Esophagus squamous epithelium (tissue), 5 donors: ENCODE measurements at regions not wholly inside any gene's neighbourhood (a gene's known extent, or its start where the extent isn't known, plus 50 kb on each side); places are given as distances from the start of the nearest gene placed in this dataset.

Experiments used
- DNase-seq: peaks from one replicate; lab custom pipeline; 2025; lab: John Stamatoyannopoulos, UW
- H3K27ac ChIP-seq, 4 donors: fragments of 200-600 bp; sonication (generic); one replicate each; pipeline ENCODE4 v1.5.1; 2016 to 2019; ENCODE audit warnings: mild to moderate bottlenecking in 1 of 4
- H3K27me3 ChIP-seq, 4 donors: fragments of 200-600 bp; sonication (generic); 1 replicate in 3 of 4; 2 replicates in 1 of 4; pipeline versions ENCODE4 v1.5.1 to v1.6.0; 2017 to 2021; ENCODE audit warnings: antibody characterized with exemption in 1 of 4
- H3K36me3 ChIP-seq, 3 donors: fragments of 200-600 bp; sonication (generic); one replicate each; pipeline ENCODE4 v1.5.1; 2016 to 2019
- H3K4me1 ChIP-seq, 3 donors: fragments of 200-600 bp; sonication (generic); one replicate each; pipeline ENCODE4 v1.5.1; 2017 to 2019
- H3K4me3 ChIP-seq, 4 donors: fragments of 200-600 bp; sonication (generic); 1 replicate in 3 of 4; 2 replicates in 1 of 4; pipeline ENCODE4 v1.5.1; 2016 to 2019; ENCODE audit warnings: mild to moderate bottlenecking in 2 of 4, moderate library complexity in 1 of 4
- H3K9me3 ChIP-seq, 3 donors: fragments of 200-600 bp; sonication (generic); one replicate each; pipeline ENCODE4 v1.5.1; 2016 to 2019
- CTCF ChIP-seq, 6 experiments: fragments of 450-650 bp in 4 of 6; fragments of 200-600 bp in 2 of 6; sonication (generic) in 2 of 6; IDR thresholded peaks; one replicate each; pipeline ENCODE4 v1.5.1; 2016 to 2019; ENCODE audit warnings: antibody characterized with exemption in 6 of 6, mild to moderate bottlenecking in 4 of 6, moderate library complexity in 4 of 6
- POLR2A ChIP-seq, 4 donors: fragments of 450-650 bp; IDR thresholded peaks; one replicate each; pipeline ENCODE4 v1.6.1; 2017; ENCODE audit warnings: antibody characterized with exemption in 4 of 4, mild to moderate bottlenecking in 4 of 4, moderate library complexity in 3 of 4
- WGBS, 2 donors: methylation state at CpG; one replicate each; pipeline ENCODE4 v1.1.5; 2018; 5-methylcytosine and 5-hydroxymethylcytosine counted together
- intact Hi-C: fragments of 100-400 bp; cut with DNase I; formaldehyde crosslinking; loops from one replicate; pipeline ENCODE4 v1.15.0; 2022
- donor health status: DM: yes; HTN: yes; CAD: no.

GRCh38 chr15:37682304-37682703, 252.1 kb upstream of the TMCO5A start:
- Histone ChIP-seq H3K4me1 (no peaks in the 10 kb centered on the region), H3K4me3 (no peak overlapping the region), H3K27me3 (no peaks in the 10 kb centered on the region), H3K27ac (no peak overlapping the region), H3K9me3 (no peaks in the 10 kb centered on the region), H3K36me3 (no peaks in the 10 kb centered on the region)
- 61 to 78% methylated on average over 4 of the region's 4 CpGs for WGBS, 2 donors
- no peak for DNase-seq
- intact Hi-C loops = no loop called here
- TF ChIP-seq CTCF (IDR thresholded peaks at IDR 0.05) (no peak), POLR2A (IDR thresholded peaks at IDR 0.05) (no peak)

GRCh38 chr15:37691911-37692310, 242.5 kb upstream of the TMCO5A start:
- H3K27ac ChIP-seq = no peak overlapping the region
- H3K4me1 ChIP-seq = no peaks in the 10 kb centered on the region
- no peak overlapping the region for H3K4me3 ChIP-seq
- TF ChIP-seq POLR2A (IDR thresholded peaks at IDR 0.05) (no peak), CTCF (IDR thresholded peaks at IDR 0.05) (no peak)
- intact Hi-C loops = no loop called here
- no peaks in the 10 kb centered on the region for H3K27me3 ChIP-seq
- 64 to 77% methylated on average over 4 of the region's 4 CpGs for WGBS, 2 donors
- H3K9me3 ChIP-seq = no peaks in the 10 kb centered on the region
- H3K36me3 ChIP-seq = no peaks in the 10 kb centered on the region
- no peak for DNase-seq

GRCh38 chr15:37693926-37694325, 240.5 kb upstream of the TMCO5A start:
- DNase-seq = no peak
- intact Hi-C loops = no loop called here
- H3K36me3 ChIP-seq = no peaks in the 10 kb centered on the region
- H3K9me3 ChIP-seq = no peaks in the 10 kb centered on the region
- H3K4me3 ChIP-seq = no peak overlapping the region
- TF ChIP-seq CTCF (IDR thresholded peaks at IDR 0.05) = no peak
- 72 to 84% methylated on average over 3 of the region's 3 CpGs for WGBS, 2 donors
- no peak overlapping the region for H3K27ac ChIP-seq
- H3K27me3 ChIP-seq = no peaks in the 10 kb centered on the region
- no peaks in the 10 kb centered on the region for H3K4me1 ChIP-seq

- Histone ChIP-seq H3K27me3 (no peaks in the 10 kb centered on the region), H3K27ac (no peak overlapping the region), H3K4me3 (no peak overlapping the region), H3K36me3 (no peaks in the 10 kb centered on the region), H3K9me3 (no peaks in the 10 kb centered on the region), H3K4me1 (no peaks in the 10 kb centered on the region)
- DNase-seq = no peak
- TF ChIP-seq CTCF (IDR thresholded peaks at IDR 0.05) (no peak), POLR2A (IDR thresholded peaks at IDR 0.05) (no peak)
- intact Hi-C loops = no loop called here
Observed at GRCh38 chr15:37695719-37696118, 238.7 kb upstream of the TMCO5A start.

- DNase-seq = no peak
- intact Hi-C loops = no loop called here
- H3K4me3 ChIP-seq = no peak overlapping the region
- WGBS, 2 donors = 64 to 72% methylated on average over 3 of the region's 3 CpGs
- no peaks in the 10 kb centered on the region for H3K36me3 ChIP-seq
- H3K4me1 ChIP-seq = no peaks in the 10 kb centered on the region
- H3K27ac ChIP-seq = no peak overlapping the region
- no peaks in the 10 kb centered on the region for H3K9me3 ChIP-seq
- no peaks in the 10 kb centered on the region for H3K27me3 ChIP-seq
- no peak for TF ChIP-seq POLR2A (IDR thresholded peaks at IDR 0.05)
- TF ChIP-seq CTCF (IDR thresholded peaks at IDR 0.05) = no peak
Observed at GRCh38 chr15:37698679-37699078, 235.8 kb upstream of the TMCO5A start.
